ENCODE measurements at regions not wholly inside any gene's neighbourhood (a gene's known extent, or its start where the extent isn't known, plus 50 kb on each side); places are given as distances from the start of the nearest gene placed in this dataset.

DNA sequence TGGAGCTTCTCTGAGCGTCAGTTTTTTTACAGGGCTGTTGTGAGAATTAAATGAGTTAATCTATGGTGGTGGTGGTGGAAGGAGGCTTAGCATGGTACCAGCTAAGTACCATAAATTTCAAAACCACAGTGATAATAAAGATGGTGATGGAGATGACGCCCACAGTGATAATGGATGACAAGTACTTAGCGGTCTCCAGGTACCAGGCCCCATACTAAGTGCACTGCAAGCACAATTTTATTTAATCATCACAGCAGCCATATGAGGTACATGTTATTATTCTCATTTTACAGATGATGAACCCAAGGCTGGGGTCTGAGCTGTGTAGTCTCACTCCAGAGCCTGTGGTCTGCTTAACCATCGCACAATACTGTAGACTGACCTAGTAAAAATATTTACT lies 75.1 kb downstream of the PAX1 start:
- no TSS peak for BruUV-seq (replicated peaks)
- Histone ChIP-seq H3K9me3 (ENCODE audit: low read length) (0 out of 2 replicates have a peak, but pooled peaks cover 8% of the 10 kb centered on the region), H3K79me2 (ENCODE audit: insufficient read depth, low read length) (no peaks in the 10 kb centered on the region), H3K36me3 (replicated peaks in 1 of 2; ENCODE audit: control insufficient read depth in 1 of 2, insufficient read depth in 2 of 2, low read length in 2 of 2) (no peaks in the 10 kb centered on the region), H3K4me3 (replicated peaks in 1 of 3; ENCODE audit: insufficient read depth in 1 of 3, low read depth in 2 of 3, low read length in 3 of 3) (no peak overlapping the region), H3K4me2 (ENCODE audit: low read depth, low read length) (no peak overlapping the region), H4K20me1 (ENCODE audit: insufficient read depth, low read length) (no peaks in the 10 kb centered on the region), H3K9ac (ENCODE audit: insufficient read depth, low read depth, low read length) (no peak overlapping the region), H2AFZ (ENCODE audit: low read length) (no peak overlapping the region), H3K4me1 (ENCODE audit: insufficient read depth, low read length) (no peaks in the 10 kb centered on the region), H3K27me3 (ENCODE audit: control insufficient read depth in 1 of 2, insufficient read depth in 2 of 2, low read length in 2 of 2) (peaks cover 3 to 15% of the 10 kb centered on the region in 2 experiments; a peak in 2 of 5 replicates), H3K27ac (ENCODE audit: extremely low read length, insufficient read depth, low read length) (no peak overlapping the region)
- ChIA-PET CTCF (ENCODE audit: low intra/inter-chr PET ratio, low total read pairs) (no interaction called here), POLR2A (no interaction called here)
- in situ Hi-C loops (cut with HindIII; ENCODE audit: extremely low pct_ligation_motif_present, low pct_unique_long_range_greater_than_20kb): no loop called here
- ATAC-seq (no peak), DNase-seq (ENCODE audit: low spot score) (no peak), FAIRE-seq (no peak)
- intact Hi-C loops (cut with micrococcal nuclease; ENCODE audit: unreplicated experiment): no loop called here
- 19% methylated on average over 4 of the region's 4 CpGs for WGBS (ENCODE audit: low lambda C conversion rate)
- TF ChIP-seq AHR (CRISPR knock-in tag; IDR thresholded peaks at IDR 0.05) (no peak), KAT8 (CRISPR knock-in tag; IDR thresholded peaks at IDR 0.05) (no peak), ZNF337 (CRISPR knock-in tag; IDR thresholded peaks at IDR 0.05; ENCODE audit: borderline replicate concordance, low read depth) (no peak), ZNF34 (CRISPR knock-in tag; IDR thresholded peaks at IDR 0.05; ENCODE audit: borderline replicate concordance) (no peak), MTF1 (CRISPR knock-in tag; IDR thresholded peaks at IDR 0.05) (no peak), GABPB1 (CRISPR knock-in tag; IDR thresholded peaks at IDR 0.05) (no peak), HMG20A (CRISPR knock-in tag; IDR thresholded peaks at IDR 0.05; ENCODE audit: borderline replicate concordance) (no peak), HNRNPUL1 (IDR thresholded peaks at IDR 0.05; ENCODE audit: low read depth, low read length) (no peak)
- TF ChIP-seq, protein P1, sequence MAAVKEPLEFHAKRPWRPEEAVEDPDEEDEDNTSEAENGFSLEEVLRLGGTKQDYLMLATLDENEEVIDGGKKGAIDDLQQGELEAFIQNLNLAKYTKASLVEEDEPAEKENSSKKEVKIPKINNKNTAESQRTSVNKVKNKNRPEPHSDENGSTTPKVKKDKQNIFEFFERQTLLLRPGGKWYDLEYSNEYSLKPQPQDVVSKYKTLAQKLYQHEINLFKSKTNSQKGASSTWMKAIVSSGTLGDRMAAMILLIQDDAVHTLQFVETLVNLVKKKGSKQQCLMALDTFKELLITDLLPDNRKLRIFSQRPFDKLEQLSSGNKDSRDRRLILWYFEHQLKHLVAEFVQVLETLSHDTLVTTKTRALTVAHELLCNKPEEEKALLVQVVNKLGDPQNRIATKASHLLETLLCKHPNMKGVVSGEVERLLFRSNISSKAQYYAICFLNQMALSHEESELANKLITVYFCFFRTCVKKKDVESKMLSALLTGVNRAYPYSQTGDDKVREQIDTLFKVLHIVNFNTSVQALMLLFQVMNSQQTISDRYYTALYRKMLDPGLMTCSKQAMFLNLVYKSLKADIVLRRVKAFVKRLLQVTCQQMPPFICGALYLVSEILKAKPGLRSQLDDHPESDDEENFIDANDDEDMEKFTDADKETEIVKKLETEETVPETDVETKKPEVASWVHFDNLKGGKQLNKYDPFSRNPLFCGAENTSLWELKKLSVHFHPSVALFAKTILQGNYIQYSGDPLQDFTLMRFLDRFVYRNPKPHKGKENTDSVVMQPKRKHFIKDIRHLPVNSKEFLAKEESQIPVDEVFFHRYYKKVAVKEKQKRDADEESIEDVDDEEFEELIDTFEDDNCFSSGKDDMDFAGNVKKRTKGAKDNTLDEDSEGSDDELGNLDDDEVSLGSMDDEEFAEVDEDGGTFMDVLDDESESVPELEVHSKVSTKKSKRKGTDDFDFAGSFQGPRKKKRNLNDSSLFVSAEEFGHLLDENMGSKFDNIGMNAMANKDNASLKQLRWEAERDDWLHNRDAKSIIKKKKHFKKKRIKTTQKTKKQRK (IDR thresholded peaks at IDR 0.05; ENCODE audit: low read length): no peak
- TF ChIP-seq, protein P2, sequence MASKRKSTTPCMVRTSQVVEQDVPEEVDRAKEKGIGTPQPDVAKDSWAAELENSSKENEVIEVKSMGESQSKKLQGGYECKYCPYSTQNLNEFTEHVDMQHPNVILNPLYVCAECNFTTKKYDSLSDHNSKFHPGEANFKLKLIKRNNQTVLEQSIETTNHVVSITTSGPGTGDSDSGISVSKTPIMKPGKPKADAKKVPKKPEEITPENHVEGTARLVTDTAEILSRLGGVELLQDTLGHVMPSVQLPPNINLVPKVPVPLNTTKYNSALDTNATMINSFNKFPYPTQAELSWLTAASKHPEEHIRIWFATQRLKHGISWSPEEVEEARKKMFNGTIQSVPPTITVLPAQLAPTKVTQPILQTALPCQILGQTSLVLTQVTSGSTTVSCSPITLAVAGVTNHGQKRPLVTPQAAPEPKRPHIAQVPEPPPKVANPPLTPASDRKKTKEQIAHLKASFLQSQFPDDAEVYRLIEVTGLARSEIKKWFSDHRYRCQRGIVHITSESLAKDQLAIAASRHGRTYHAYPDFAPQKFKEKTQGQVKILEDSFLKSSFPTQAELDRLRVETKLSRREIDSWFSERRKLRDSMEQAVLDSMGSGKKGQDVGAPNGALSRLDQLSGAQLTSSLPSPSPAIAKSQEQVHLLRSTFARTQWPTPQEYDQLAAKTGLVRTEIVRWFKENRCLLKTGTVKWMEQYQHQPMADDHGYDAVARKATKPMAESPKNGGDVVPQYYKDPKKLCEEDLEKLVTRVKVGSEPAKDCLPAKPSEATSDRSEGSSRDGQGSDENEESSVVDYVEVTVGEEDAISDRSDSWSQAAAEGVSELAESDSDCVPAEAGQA (IDR thresholded peaks at IDR 0.05; ENCODE audit: low read depth): no peak
- TF ChIP-seq, protein P2 (CRISPR knock-in tag; IDR thresholded peaks at IDR 0.05; ENCODE audit: borderline replicate concordance): no peak
- TF ChIP-seq, protein P3, sequence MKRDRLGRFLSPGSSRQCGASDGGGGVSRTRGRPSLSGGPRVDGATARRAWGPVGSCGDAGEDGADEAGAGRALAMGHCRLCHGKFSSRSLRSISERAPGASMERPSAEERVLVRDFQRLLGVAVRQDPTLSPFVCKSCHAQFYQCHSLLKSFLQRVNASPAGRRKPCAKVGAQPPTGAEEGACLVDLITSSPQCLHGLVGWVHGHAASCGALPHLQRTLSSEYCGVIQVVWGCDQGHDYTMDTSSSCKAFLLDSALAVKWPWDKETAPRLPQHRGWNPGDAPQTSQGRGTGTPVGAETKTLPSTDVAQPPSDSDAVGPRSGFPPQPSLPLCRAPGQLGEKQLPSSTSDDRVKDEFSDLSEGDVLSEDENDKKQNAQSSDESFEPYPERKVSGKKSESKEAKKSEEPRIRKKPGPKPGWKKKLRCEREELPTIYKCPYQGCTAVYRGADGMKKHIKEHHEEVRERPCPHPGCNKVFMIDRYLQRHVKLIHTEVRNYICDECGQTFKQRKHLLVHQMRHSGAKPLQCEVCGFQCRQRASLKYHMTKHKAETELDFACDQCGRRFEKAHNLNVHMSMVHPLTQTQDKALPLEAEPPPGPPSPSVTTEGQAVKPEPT (CRISPR knock-in tag; IDR thresholded peaks at IDR 0.05; ENCODE audit: low read depth): no peak

Measured in HepG2 (cell line).